ENCODE measurements at regions not wholly inside any gene's neighbourhood (a gene's known extent, or its start where the extent isn't known, plus 50 kb on each side); places are given as distances from the start of the nearest gene placed in this dataset.

DNA sequence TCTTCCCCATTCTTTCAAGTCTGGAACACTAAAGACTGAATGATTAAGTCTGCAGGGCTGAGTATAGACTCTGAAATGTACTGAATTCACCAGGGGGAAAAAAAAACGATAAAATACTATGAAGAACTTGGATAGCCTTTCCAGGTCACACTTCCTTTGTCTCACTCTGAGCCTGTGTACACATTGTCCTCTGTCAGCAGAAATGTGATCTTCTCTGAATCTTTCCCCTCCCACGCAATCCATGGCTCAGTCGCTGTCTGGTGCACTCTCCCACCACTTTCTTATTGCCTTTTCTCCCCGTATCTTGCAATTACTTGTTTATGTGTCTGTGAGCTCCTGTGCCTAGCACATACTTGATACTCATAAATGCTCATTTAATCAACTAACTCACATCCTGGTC, 212.6 kb upstream of the RSPO3 start:
- TF ChIP-seq CTCF (IDR thresholded peaks at IDR 0.05; ENCODE audit: low read length) (no peak), EZH2 (IDR thresholded peaks at IDR 0.05; ENCODE audit: borderline replicate concordance, low read length) (no peak)

All from OCI-LY1 (cell line).